Glutamatergic neuron (in vitro differentiated cells): ENCODE measurements at regions not wholly inside any gene's neighbourhood (a gene's known extent, or its start where the extent isn't known, plus 50 kb on each side); places are given as distances from the start of the nearest gene placed in this dataset.

Experiments used
- DNase-seq: peaks from one replicate; pipeline ENCODE4 v3.0.0; 2022
- H3K27ac Mint-ChIP-seq: one replicate; pipeline ENCODE4 v1.8.0; 2020; ENCODE audit warnings: mild to moderate bottlenecking, mixed read lengths, inconsistent platforms; ENCODE audit not compliant: unreplicated experiment
- H3K27me3 Mint-ChIP-seq: one replicate; pipeline ENCODE4 v1.8.0; 2020; ENCODE audit warnings: mild to moderate bottlenecking, moderate library complexity, mixed read lengths, inconsistent platforms; ENCODE audit not compliant: unreplicated experiment
- H3K36me3 Mint-ChIP-seq: one replicate; pipeline ENCODE4 v1.8.0; 2020; ENCODE audit warnings: mild to moderate bottlenecking, mixed read lengths, inconsistent platforms; ENCODE audit not compliant: unreplicated experiment
- H3K4me1 Mint-ChIP-seq: one replicate; pipeline ENCODE4 v1.8.0; 2020; ENCODE audit warnings: mild to moderate bottlenecking, low read depth, mixed read lengths, inconsistent platforms; ENCODE audit not compliant: unreplicated experiment
- H3K4me3 Mint-ChIP-seq: one replicate; pipeline ENCODE4 v1.8.0; 2020; ENCODE audit warnings: mild to moderate bottlenecking, mixed read lengths, inconsistent platforms; ENCODE audit not compliant: unreplicated experiment
- H3K9me3 Mint-ChIP-seq: one replicate; pipeline ENCODE4 v1.8.0; 2020; ENCODE audit warnings: mild to moderate bottlenecking, moderate library complexity, mixed read lengths, inconsistent platforms; ENCODE audit not compliant: unreplicated experiment
- CTCF ChIP-seq: fragments of 200-600 bp; sonication (generic); IDR thresholded peaks from one replicate; pipeline ENCODE4 v1.5.0; 2021; ENCODE audit not compliant: partially characterized antibody, unreplicated experiment

GRCh38 chr5:67481362-67481761 lies 284.8 kb upstream of the CD180 start:
- no peaks in the 10 kb centered on the region for H3K4me1 Mint-ChIP-seq
- no peak overlapping the region for H3K27ac Mint-ChIP-seq
- H3K27me3 Mint-ChIP-seq: peaks cover 2% of the 10 kb centered on the region
- no peaks in the 10 kb centered on the region for H3K36me3 Mint-ChIP-seq
- peaks cover 2% of the 10 kb centered on the region for H3K9me3 Mint-ChIP-seq
- no peak overlapping the region for H3K4me3 Mint-ChIP-seq
- no peak for DNase-seq
- TF ChIP-seq CTCF: no peak

- Mint-ChIP-seq H3K27me3 (peaks cover 2% of the 10 kb centered on the region), H3K4me1 (no peaks in the 10 kb centered on the region), H3K4me3 (no peak overlapping the region), H3K27ac (no peak overlapping the region), H3K36me3 (no peaks in the 10 kb centered on the region), H3K9me3 (peaks cover 2% of the 10 kb centered on the region)
- no peak for TF ChIP-seq CTCF
- no peak for DNase-seq
Measured at GRCh38 chr5:67478337-67478736, 281.7 kb upstream of the CD180 start.

- TF ChIP-seq CTCF: no peak
- Mint-ChIP-seq H3K27ac (no peak overlapping the region), H3K4me1 (no peaks in the 10 kb centered on the region), H3K27me3 (peaks cover 2% of the 10 kb centered on the region), H3K36me3 (no peaks in the 10 kb centered on the region), H3K4me3 (no peak overlapping the region), H3K9me3 (peaks cover 2% of the 10 kb centered on the region)
- DNase-seq: no peak
Measured at GRCh38 chr5:67476995-67477394, 280.4 kb upstream of the CD180 start.

GRCh38 chr5:67476531-67476930 lies 279.9 kb upstream of the CD180 start:
- Mint-ChIP-seq H3K4me1 (no peaks in the 10 kb centered on the region), H3K9me3 (peaks cover 2% of the 10 kb centered on the region), H3K36me3 (no peaks in the 10 kb centered on the region), H3K4me3 (no peak overlapping the region), H3K27ac (no peak overlapping the region), H3K27me3 (peaks cover 2% of the 10 kb centered on the region)
- TF ChIP-seq CTCF: no peak
- no peak for DNase-seq

GRCh38 chr5:67475489-67475888 lies 278.9 kb upstream of the CD180 start:
- H3K27ac Mint-ChIP-seq: no peak overlapping the region
- TF ChIP-seq CTCF: no peak
- H3K9me3 Mint-ChIP-seq: peaks cover 2% of the 10 kb centered on the region
- no peak for DNase-seq
- H3K27me3 Mint-ChIP-seq: peaks cover 2% of the 10 kb centered on the region
- H3K4me3 Mint-ChIP-seq: no peak overlapping the region
- H3K4me1 Mint-ChIP-seq: no peaks in the 10 kb centered on the region
- H3K36me3 Mint-ChIP-seq: no peaks in the 10 kb centered on the region
